Ishikawa (cell line): ENCODE measurements at regions not wholly inside any gene's neighbourhood (a gene's known extent, or its start where the extent isn't known, plus 50 kb on each side); places are given as distances from the start of the nearest gene placed in this dataset.

Source experiments
- CEBPB ChIP-seq: IDR thresholded peaks from 2 replicates; pipeline ENCODE4 v1.6.1; 2012
- CREB1 ChIP-seq: IDR thresholded peaks from 2 replicates; pipeline ENCODE4 v1.6.1; 2012; ENCODE audit warnings: low read depth
- EGR1 ChIP-seq: IDR thresholded peaks from 2 replicates; pipeline ENCODE4 v1.6.1; 2012
- EP300 ChIP-seq: IDR thresholded peaks from 2 replicates; pipeline ENCODE4 v1.6.1; 2012; ENCODE audit warnings: borderline replicate concordance
- FOXM1 ChIP-seq: IDR thresholded peaks from 2 replicates; pipeline ENCODE4 v1.6.1; 2012; ENCODE audit warnings: low read depth, borderline replicate concordance
- MAX ChIP-seq: IDR thresholded peaks from 2 replicates; pipeline ENCODE4 v1.6.1; 2012
- RAD21 ChIP-seq: IDR thresholded peaks from 2 replicates; pipeline ENCODE4 v1.6.1; 2012; ENCODE audit warnings: low read depth
- REST ChIP-seq: IDR thresholded peaks from 2 replicates; pipeline ENCODE4 v1.6.1; 2012; ENCODE audit warnings: low read depth, mild to moderate bottlenecking
- TAF1 ChIP-seq: IDR thresholded peaks from 2 replicates; pipeline ENCODE4 v1.6.1; 2012; ENCODE audit warnings: low read depth, mild to moderate bottlenecking
- TEAD4 ChIP-seq: IDR thresholded peaks from 2 replicates; pipeline ENCODE4 v1.6.1; 2012
- USF1 ChIP-seq: IDR thresholded peaks from 2 replicates; pipeline ENCODE4 v1.6.1; 2012

- no peak for TF ChIP-seq TEAD4
- TF ChIP-seq CEBPB = no peak
- TF ChIP-seq RAD21 = no peak
- no peak; the same call in 1 of the 2 replicates for TF ChIP-seq REST
- TF ChIP-seq TAF1 = no peak
- TF ChIP-seq USF1 = no peak
- TF ChIP-seq FOXM1 = no peak
- TF ChIP-seq EGR1 = no peak
- no peak for TF ChIP-seq EP300
- TF ChIP-seq MAX = no peak
- TF ChIP-seq CREB1 = no peak
Observed at GRCh38 chr6:14339711-14340584, 222.4 kb downstream of the CD83 start.
